BJ (cell line): ENCODE measurements at regions not wholly inside any gene's neighbourhood (a gene's known extent, or its start where the extent isn't known, plus 50 kb on each side); places are given as distances from the start of the nearest gene placed in this dataset.

ENCODE experiments used
- CTCF ChIA-PET: fragments of 350-600 bp; formaldehyde crosslinking; extraction: SDS; loops from one replicate; lab custom pipeline; 2021; ENCODE audit warnings: antibody characterized with exemption, inconsistent platforms; lab: Yijun Ruan, JAX
- POLR2A ChIA-PET: fragments of 300-600 bp; sonication (Branson Sonifier 250); formaldehyde crosslinking; extraction: SDS; loops from one replicate; lab custom pipeline; 2021; ENCODE audit warnings: antibody characterized with exemption; lab: Charles Lee
- DNase-seq: peaks from one replicate; pipeline ENCODE4 v3.0.0-alpha.2; 2011; ENCODE audit warnings: low read depth
- H3K27me3 ChIP-seq: 2 replicates; pipeline ENCODE4 v1.6.0; 2011; ENCODE audit warnings: low read length; ENCODE audit not compliant: control insufficient read depth, insufficient read depth
- H3K36me3 ChIP-seq: 2 replicates; pipeline ENCODE4 v1.5.1; 2011; ENCODE audit warnings: low read length; ENCODE audit not compliant: control insufficient read depth, insufficient read depth
- H3K4me3 ChIP-seq: 2 replicates; pipeline ENCODE4 v1.5.1; 2011; ENCODE audit warnings: low read depth, mild to moderate bottlenecking, control low read depth, low read length
- CTCF ChIP-seq: IDR thresholded peaks from 2 replicates; pipeline ENCODE4 v1.5.1; 2011; ENCODE audit warnings: low read depth, mild to moderate bottlenecking, control low read depth, inconsistent platforms, low read length, moderate library complexity; ENCODE audit not compliant: insufficient read depth

DNA sequence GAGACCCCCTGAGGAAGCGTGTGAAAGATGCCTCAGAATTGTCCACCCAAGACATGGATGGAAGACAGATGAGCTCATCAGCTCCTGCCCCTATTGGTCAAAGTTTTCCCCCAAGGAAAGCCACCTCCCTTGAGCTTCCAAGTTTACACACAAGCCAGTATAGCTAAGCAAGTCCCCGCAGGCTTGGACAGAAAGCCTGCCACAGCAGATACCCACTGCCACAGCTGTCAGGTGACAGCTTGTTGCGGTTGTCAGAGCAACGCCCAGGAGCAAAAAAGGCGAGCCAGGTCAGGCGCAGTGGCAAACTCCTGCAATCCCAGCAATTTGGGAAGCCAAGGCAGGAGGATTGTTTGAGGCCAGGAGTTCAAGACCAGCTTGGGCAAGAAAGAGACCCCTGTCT lies 60.9 kb upstream of the IFNAR2 start:
- no peak for DNase-seq
- POLR2A ChIA-PET, result interaction anchor here (0.5 kb wide), 1 partner anchor 57 kb away, joined by 3 read pairs; no protein-coding TSS in a partner anchor
- CTCF ChIA-PET, result interaction anchor here (1.2 kb wide), 1 partner anchor 174 kb away, joined by 3 read pairs; no protein-coding TSS in a partner anchor
- no peak overlapping the region for H3K4me3 ChIP-seq
- TF ChIP-seq CTCF, result no peak
- H3K27me3 ChIP-seq, result peaks cover 4% of the 10 kb centered on the region
- H3K36me3 ChIP-seq, result no peaks in the 10 kb centered on the region

- Histone ChIP-seq H3K36me3 (no peaks in the 10 kb centered on the region), H3K4me3 (no peak overlapping the region), H3K27me3 (peaks cover 3% of the 10 kb centered on the region; the same call in 1 of the 2 replicates)
- DNase-seq, result no peak
- POLR2A ChIA-PET, result interaction anchor here (0.5 kb wide), 1 partner anchor 57 kb away, joined by 3 read pairs; no protein-coding TSS in a partner anchor
- CTCF ChIA-PET, result interaction anchor here (1.2 kb wide), 1 partner anchor 175 kb away, joined by 3 read pairs; no protein-coding TSS in a partner anchor
- TF ChIP-seq CTCF, result no peak
These were observed 60.4 kb upstream of the IFNAR2 start for GRCh38 chr21:33169359-33169758.

GRCh38 chr21:33171616-33172169 lies 58.0 kb upstream of the IFNAR2 start:
- Histone ChIP-seq H3K36me3 (no peaks in the 10 kb centered on the region), H3K27me3 (0 out of 2 replicates have a peak, but pooled peaks cover 3% of the 10 kb centered on the region), H3K4me3 (no peak overlapping the region)
- no peak for DNase-seq
- ChIA-PET CTCF (no interaction called here), POLR2A (no interaction called here)
- no peak for TF ChIP-seq CTCF

DNA sequence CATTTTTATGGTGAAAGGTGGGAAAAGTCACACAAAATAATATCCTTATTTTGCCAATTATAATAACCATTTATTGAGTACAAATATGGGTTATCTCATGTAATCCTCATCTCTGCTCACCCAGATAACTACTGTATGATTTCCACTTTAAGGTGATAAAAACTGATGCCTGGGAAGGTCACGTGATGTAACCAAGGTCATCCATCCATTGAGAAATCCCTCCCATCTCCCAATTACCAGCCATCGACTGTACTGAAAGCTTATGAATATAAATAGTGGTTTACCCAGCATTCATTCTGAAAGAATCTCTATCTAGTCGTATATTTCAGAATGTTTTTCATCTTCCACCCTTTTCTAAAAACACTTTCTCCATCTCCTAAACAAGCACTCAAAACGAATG lies 55.0 kb upstream of the IFNAR2 start:
- Histone ChIP-seq H3K36me3 (no peaks in the 10 kb centered on the region), H3K27me3 (peaks cover 4% of the 10 kb centered on the region; the same call in 1 of the 2 replicates), H3K4me3 (no peak overlapping the region)
- ChIA-PET CTCF (no interaction called here), POLR2A (no interaction called here)
- no peak for TF ChIP-seq CTCF
- DNase-seq, result no peak
